NB4 (cell line): ENCODE measurements at regions not wholly inside any gene's neighbourhood (a gene's known extent, or its start where the extent isn't known, plus 50 kb on each side); places are given as distances from the start of the nearest gene placed in this dataset.

ENCODE experiments used
- DNase-seq: peaks from one replicate; pipeline ENCODE4 v3.0.0; 2010; ENCODE audit warnings: low read depth
- H3K4me3 ChIP-seq: one replicate; pipeline ENCODE4 v1.5.1; 2011; ENCODE audit warnings: mild to moderate bottlenecking, low read depth, low read length, moderate library complexity
- CTCF ChIP-seq: IDR thresholded peaks from one replicate; pipeline ENCODE4 v1.5.1; 2012; ENCODE audit warnings: low read depth, low read length
- MAX ChIP-seq: IDR thresholded peaks from 2 replicates; pipeline ENCODE4 v1.6.1; 2011; ENCODE audit warnings: low read depth, low read length
- MYC ChIP-seq: IDR thresholded peaks from 2 replicates; pipeline ENCODE4 v1.6.1; 2011; ENCODE audit warnings: low read depth, low read length
- POLR2A ChIP-seq: IDR thresholded peaks from 2 replicates; pipeline ENCODE4 v1.6.1; 2011; ENCODE audit warnings: mild to moderate bottlenecking; ENCODE audit not compliant: insufficient read length; ENCODE audit errors: extremely low read depth

- no peak overlapping the region for H3K4me3 ChIP-seq
- no peak for TF ChIP-seq POLR2A
- TF ChIP-seq MAX, result no peak
- peak; percentile 38 for DNase-seq
These were observed 107.2 kb upstream of the RAD23B start for GRCh38 chr9:107175816-107176435.

- H3K4me3 ChIP-seq, result no peak overlapping the region
- no peak for DNase-seq
- TF ChIP-seq MYC, result no peak
- no peak for TF ChIP-seq CTCF
- TF ChIP-seq POLR2A, result no peak
- no peak for TF ChIP-seq MAX
These were observed 106.5 kb upstream of the RAD23B start for GRCh38 chr9:107176436-107177151.

- TF ChIP-seq POLR2A, result no peak
- TF ChIP-seq MYC, result no peak
- TF ChIP-seq CTCF, result no peak
- TF ChIP-seq MAX, result no peak
- H3K4me3 ChIP-seq, result no peak overlapping the region
- DNase-seq, result no peak
These were observed 105.7 kb upstream of the RAD23B start for GRCh38 chr9:107177243-107177839.

- no peak overlapping the region for H3K4me3 ChIP-seq
- no peak for TF ChIP-seq MAX
- no peak for TF ChIP-seq CTCF
- TF ChIP-seq POLR2A, result no peak
- no peak for TF ChIP-seq MYC
- no peak for DNase-seq
These were observed 105.2 kb upstream of the RAD23B start for GRCh38 chr9:107177857-107178256.

- no peak overlapping the region for H3K4me3 ChIP-seq
These were observed 104.8 kb upstream of the RAD23B start for GRCh38 chr9:107178293-107178692.

More at GRCh38 chr9:107178293-107178692, 104.8 kb upstream of the RAD23B start:
- DNase-seq, result no peak
- no peak for TF ChIP-seq CTCF
- TF ChIP-seq MYC, result no peak
- no peak for TF ChIP-seq POLR2A
- no peak for TF ChIP-seq MAX
